Liver (tissue), 3 donors: ENCODE measurements at regions not wholly inside any gene's neighbourhood (a gene's known extent, or its start where the extent isn't known, plus 50 kb on each side); places are given as distances from the start of the nearest gene placed in this dataset.

Experiments
- FOXA1 ChIP-seq: IDR thresholded peaks from 2 replicates; pipeline ENCODE4 v1.6.1; 2016; ENCODE audit warnings: antibody characterized with exemption
- GABPA ChIP-seq, 2 donors: IDR thresholded peaks in 1 of 2; conservative IDR thresholded peaks in 1 of 2; 2 replicates each; pipeline ENCODE4 v1.6.1; 2016; ENCODE audit warnings: antibody characterized with exemption in 2 of 2, mild to moderate bottlenecking in 1 of 2, moderate library complexity in 1 of 2
- RAD21 ChIP-seq, 2 donors: IDR thresholded peaks; 2 replicates each; pipeline ENCODE4 v1.6.1; 2016; ENCODE audit warnings: antibody characterized with exemption in 2 of 2, mild to moderate bottlenecking in 2 of 2
- SP1 ChIP-seq: IDR thresholded peaks from 2 replicates; pipeline ENCODE4 v1.6.1; 2018; ENCODE audit warnings: antibody characterized with exemption, mild to moderate bottlenecking
- TAF1 ChIP-seq: conservative IDR thresholded peaks from 2 replicates; pipeline ENCODE4 v1.6.1; 2016; ENCODE audit warnings: antibody characterized with exemption, mild to moderate bottlenecking
- TF ChIP-seq, protein P1 (sequence below): fragments of 150-350 bp; IDR thresholded peaks from 2 replicates; pipeline ENCODE4 v1.5.1; 2017; ENCODE audit warnings: improper control_type of control experiment, low read depth, low read length; ENCODE audit not compliant: missing input control
- TF ChIP-seq, protein P2 (sequence below): IDR thresholded peaks from 2 replicates; pipeline ENCODE4 v1.6.1; 2016; ENCODE audit warnings: antibody characterized with exemption
- TF ChIP-seq, protein P3 (sequence below): IDR thresholded peaks from 2 replicates; pipeline ENCODE4 v1.6.1; 2016; ENCODE audit warnings: antibody characterized with exemption
- TF ChIP-seq, protein P4 (sequence below): IDR thresholded peaks from 2 replicates; pipeline ENCODE4 v1.6.1; 2016; ENCODE audit warnings: antibody characterized with exemption, mild to moderate bottlenecking
- donor health status: healthy.
- donor health status: healthy.

DNA sequence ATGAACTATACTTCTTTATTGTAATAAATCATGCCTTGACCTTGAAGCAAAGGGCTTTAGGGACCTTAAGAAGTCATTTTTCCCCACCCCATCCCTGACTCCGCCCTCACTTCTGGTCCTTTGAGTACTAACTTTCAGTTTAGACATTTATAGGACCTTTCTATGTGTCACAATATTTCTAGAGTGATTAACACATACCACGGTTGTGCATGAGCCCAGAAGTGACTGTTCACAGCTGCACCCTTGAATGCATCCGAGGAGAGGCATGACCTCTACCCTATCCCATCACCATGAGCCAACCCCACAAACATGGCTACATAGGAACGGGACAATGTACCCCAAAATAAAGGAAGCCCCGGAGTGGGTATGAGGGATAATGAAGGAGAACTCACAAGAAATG, 160.3 kb downstream of the HSD17B3 start:
- TF ChIP-seq SP1 (no peak), TAF1 (no peak), GABPA (IDR thresholded peaks at IDR 0.05 in 1 of 2, conservative IDR thresholded peaks at IDR 0.05 in 1 of 2) (no peak), RAD21 (IDR thresholded peaks at IDR 0.05) (no peak), FOXA1 (no peak)
- TF ChIP-seq, protein P1, sequence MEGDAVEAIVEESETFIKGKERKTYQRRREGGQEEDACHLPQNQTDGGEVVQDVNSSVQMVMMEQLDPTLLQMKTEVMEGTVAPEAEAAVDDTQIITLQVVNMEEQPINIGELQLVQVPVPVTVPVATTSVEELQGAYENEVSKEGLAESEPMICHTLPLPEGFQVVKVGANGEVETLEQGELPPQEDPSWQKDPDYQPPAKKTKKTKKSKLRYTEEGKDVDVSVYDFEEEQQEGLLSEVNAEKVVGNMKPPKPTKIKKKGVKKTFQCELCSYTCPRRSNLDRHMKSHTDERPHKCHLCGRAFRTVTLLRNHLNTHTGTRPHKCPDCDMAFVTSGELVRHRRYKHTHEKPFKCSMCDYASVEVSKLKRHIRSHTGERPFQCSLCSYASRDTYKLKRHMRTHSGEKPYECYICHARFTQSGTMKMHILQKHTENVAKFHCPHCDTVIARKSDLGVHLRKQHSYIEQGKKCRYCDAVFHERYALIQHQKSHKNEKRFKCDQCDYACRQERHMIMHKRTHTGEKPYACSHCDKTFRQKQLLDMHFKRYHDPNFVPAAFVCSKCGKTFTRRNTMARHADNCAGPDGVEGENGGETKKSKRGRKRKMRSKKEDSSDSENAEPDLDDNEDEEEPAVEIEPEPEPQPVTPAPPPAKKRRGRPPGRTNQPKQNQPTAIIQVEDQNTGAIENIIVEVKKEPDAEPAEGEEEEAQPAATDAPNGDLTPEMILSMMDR = no peak
- TF ChIP-seq, protein P2, sequence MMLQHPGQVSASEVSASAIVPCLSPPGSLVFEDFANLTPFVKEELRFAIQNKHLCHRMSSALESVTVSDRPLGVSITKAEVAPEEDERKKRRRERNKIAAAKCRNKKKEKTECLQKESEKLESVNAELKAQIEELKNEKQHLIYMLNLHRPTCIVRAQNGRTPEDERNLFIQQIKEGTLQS = no peak
- TF ChIP-seq, protein P3, sequence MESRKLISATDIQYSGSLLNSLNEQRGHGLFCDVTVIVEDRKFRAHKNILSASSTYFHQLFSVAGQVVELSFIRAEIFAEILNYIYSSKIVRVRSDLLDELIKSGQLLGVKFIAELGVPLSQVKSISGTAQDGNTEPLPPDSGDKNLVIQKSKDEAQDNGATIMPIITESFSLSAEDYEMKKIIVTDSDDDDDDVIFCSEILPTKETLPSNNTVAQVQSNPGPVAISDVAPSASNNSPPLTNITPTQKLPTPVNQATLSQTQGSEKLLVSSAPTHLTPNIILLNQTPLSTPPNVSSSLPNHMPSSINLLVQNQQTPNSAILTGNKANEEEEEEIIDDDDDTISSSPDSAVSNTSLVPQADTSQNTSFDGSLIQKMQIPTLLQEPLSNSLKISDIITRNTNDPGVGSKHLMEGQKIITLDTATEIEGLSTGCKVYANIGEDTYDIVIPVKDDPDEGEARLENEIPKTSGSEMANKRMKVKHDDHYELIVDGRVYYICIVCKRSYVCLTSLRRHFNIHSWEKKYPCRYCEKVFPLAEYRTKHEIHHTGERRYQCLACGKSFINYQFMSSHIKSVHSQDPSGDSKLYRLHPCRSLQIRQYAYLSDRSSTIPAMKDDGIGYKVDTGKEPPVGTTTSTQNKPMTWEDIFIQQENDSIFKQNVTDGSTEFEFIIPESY = no peak
- TF ChIP-seq, protein P4, sequence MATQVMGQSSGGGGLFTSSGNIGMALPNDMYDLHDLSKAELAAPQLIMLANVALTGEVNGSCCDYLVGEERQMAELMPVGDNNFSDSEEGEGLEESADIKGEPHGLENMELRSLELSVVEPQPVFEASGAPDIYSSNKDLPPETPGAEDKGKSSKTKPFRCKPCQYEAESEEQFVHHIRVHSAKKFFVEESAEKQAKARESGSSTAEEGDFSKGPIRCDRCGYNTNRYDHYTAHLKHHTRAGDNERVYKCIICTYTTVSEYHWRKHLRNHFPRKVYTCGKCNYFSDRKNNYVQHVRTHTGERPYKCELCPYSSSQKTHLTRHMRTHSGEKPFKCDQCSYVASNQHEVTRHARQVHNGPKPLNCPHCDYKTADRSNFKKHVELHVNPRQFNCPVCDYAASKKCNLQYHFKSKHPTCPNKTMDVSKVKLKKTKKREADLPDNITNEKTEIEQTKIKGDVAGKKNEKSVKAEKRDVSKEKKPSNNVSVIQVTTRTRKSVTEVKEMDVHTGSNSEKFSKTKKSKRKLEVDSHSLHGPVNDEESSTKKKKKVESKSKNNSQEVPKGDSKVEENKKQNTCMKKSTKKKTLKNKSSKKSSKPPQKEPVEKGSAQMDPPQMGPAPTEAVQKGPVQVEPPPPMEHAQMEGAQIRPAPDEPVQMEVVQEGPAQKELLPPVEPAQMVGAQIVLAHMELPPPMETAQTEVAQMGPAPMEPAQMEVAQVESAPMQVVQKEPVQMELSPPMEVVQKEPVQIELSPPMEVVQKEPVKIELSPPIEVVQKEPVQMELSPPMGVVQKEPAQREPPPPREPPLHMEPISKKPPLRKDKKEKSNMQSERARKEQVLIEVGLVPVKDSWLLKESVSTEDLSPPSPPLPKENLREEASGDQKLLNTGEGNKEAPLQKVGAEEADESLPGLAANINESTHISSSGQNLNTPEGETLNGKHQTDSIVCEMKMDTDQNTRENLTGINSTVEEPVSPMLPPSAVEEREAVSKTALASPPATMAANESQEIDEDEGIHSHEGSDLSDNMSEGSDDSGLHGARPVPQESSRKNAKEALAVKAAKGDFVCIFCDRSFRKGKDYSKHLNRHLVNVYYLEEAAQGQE = no peak
